Neuron (in vitro differentiated cells): ENCODE measurements at regions not wholly inside any gene's neighbourhood (a gene's known extent, or its start where the extent isn't known, plus 50 kb on each side); places are given as distances from the start of the nearest gene placed in this dataset.
"Not testable (repeated sequence)": the region's sequence is repeated elsewhere in the genome, so short reads cannot be mapped to it uniquely, and the experiment has no call there.

Experiments
- H2AFZ ChIP-seq: one replicate; pipeline ENCODE4 v1.6.1; 2013; ENCODE audit warnings: low read depth, mild to moderate bottlenecking, inconsistent platforms, low read length, moderate library complexity
- H3K27me3 ChIP-seq: one replicate; pipeline ENCODE4 v1.6.1; 2013; ENCODE audit warnings: low read length; ENCODE audit not compliant: insufficient read depth
- H3K36me3 ChIP-seq: one replicate; pipeline ENCODE4 v1.6.1; 2013; ENCODE audit warnings: low read length; ENCODE audit not compliant: insufficient read depth
- H3K4me1 ChIP-seq: one replicate; pipeline ENCODE4 v1.6.1; 2013; ENCODE audit warnings: low read length; ENCODE audit not compliant: insufficient read depth
- H3K4me3 ChIP-seq: 2 replicates; pipeline ENCODE4 v1.5.1; 2013; ENCODE audit warnings: mild to moderate bottlenecking, low read length, moderate library complexity
- H3K9me3 ChIP-seq: one replicate; pipeline ENCODE4 v1.6.1; 2013; ENCODE audit warnings: low read length

DNA sequence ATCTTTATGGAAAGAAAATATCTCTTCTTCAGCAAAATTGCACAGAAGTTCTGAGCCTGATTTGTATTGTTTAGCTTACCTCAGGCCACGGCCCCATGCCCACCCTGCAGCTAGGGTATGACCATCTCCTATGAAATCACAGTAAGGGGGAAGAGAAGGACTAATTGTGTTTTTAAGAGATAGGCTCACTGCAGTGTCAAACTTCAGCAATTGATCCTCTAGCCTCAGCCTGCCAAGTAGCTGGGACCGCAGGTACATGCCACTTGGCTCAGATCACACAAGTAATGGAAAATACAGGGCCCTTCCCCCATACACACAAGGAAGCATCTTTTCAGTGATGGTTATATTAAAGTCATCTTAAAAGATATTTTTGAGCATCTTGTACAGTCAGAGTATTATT lies 60.0 kb downstream of the DMAC1 start:
- Histone ChIP-seq H3K4me3 (no peak overlapping the region), H3K27me3 (no peaks in the 10 kb centered on the region), H3K36me3 (no peaks in the 10 kb centered on the region), H3K9me3 (no peaks in the 10 kb centered on the region), H3K4me1 (no peaks in the 10 kb centered on the region), H2AFZ (no peak overlapping the region)

DNA sequence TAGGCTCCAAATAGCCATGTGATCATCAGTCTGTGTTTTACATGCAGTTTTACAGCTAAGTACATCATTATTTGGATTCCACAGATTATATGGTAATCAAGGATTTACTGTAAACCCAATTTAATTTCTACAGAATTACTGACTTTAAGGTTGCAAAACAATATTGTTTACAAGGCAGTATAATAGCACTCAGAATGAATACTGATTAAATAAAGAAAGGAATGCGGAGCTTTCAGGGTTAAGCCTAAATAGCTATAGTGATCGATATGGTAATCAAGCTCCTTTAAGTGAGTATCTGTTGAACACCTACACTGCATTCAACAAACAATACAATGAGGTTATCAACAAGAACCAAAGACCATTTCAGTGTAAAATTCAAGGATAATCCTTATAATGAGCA lies 64.3 kb downstream of the DMAC1 start:
- no peak overlapping the region for H3K4me3 ChIP-seq
- H3K9me3 ChIP-seq, result no peaks in the 10 kb centered on the region
- H3K27me3 ChIP-seq, result no peaks in the 10 kb centered on the region
- H2AFZ ChIP-seq, result no peak overlapping the region
- H3K36me3 ChIP-seq, result no peaks in the 10 kb centered on the region
- no peaks in the 10 kb centered on the region for H3K4me1 ChIP-seq

DNA sequence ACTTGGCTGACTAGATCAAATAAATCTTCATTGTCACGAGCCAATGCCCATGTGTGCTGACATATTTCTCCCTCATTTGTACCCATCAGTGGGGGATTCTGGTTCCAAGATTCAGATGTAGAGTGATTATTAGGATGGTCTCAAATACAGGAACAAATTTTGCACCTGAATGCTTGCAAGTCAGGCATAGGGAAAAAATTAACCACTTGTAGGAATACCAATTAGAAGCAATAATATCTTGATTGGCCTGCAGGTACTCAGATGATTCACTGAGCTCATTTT lies 69.5 kb downstream of the DMAC1 start:
- Histone ChIP-seq H3K4me3 (no peak overlapping the region), H3K36me3 (no peaks in the 10 kb centered on the region), H3K27me3 (peaks cover 2% of the 10 kb centered on the region), H3K9me3 (no peaks in the 10 kb centered on the region), H2AFZ (no peak overlapping the region), H3K4me1 (no peaks in the 10 kb centered on the region)

DNA sequence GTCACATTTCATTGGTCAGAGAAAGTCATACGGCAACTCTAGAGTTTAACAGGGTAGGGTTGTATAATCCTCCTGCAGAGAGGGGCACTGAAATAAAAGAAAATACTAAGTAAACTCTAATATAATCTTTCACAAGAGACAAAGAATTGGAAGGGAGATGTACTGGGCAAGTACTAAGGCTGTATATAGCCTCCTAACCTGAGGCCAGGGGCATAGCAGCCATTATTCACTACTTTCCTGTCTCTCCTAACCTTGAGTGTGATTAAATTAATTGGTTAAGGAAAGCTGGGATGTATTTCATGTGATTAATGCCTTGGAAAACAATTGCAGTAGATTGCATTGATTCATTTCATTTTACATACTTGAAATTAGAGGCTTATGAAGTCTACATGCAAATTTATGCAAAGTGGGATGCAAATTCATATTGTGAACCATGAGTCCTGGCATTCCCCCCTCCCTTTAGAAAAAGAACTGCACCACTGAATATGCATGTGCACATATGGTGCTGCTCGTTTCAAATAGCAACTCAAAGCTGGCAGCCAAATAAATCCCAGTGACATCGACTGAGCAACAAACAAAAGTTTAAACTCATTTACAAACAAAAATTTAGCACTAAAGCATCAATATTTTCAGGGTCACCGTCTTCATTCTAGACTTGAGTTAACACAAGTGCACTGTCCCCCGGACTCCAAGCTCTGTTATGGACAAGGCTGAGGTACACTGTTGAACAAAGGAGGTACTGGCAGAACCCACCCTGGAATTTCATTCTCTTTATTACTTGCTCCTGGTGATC lies 70.0 kb downstream of the DMAC1 start:
- Histone ChIP-seq H3K4me1 (no peaks in the 10 kb centered on the region), H3K36me3 (no peaks in the 10 kb centered on the region), H3K4me3 (no peak overlapping the region), H3K27me3 (peaks cover 2% of the 10 kb centered on the region), H3K9me3 (no peaks in the 10 kb centered on the region), H2AFZ (no peak overlapping the region)

DNA sequence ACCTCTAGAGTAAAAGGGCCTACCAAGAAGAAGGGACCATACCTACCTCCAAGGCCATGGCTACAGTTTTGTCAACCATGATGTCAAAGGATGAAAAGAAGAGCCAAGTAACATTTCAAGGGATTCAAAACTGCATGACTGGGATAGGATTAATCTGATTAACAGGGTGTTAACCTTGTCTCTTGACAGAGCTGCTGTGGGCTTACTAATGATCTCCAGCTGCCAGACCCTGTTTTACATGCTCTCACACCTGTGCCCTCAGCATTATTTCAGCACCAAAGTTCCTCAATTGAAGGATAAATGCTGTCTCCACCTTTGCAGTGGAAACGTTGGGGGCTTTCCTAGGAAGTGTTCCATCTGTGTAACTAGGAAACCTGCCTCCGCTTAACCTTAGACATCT lies 78.3 kb downstream of the DMAC1 start:
- no peaks in the 10 kb centered on the region for H3K27me3 ChIP-seq
- no peaks in the 10 kb centered on the region for H3K36me3 ChIP-seq
- no peaks in the 10 kb centered on the region for H3K9me3 ChIP-seq
- H3K4me3 ChIP-seq, result no peak overlapping the region
- H3K4me1 ChIP-seq, result no peaks in the 10 kb centered on the region
- no peak overlapping the region for H2AFZ ChIP-seq

DNA sequence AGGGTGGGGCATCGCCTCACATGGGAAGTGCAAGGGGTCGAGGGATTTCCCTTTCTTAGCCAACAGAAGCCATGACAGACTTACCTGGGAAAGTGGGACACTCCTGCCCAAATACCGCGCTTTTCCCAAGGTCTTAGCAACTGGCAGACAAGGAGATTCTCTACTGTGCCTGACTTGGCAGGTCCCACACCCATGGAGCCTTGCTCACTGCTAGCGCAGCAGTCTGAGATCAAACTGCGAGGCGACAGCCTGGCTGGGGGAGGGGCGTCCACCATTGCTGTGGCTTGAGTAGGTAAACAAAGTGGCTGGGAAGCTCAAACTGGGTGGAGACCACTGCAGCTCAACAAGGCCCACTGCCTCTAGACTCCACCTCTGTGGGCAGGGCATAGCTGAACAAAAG lies 86.5 kb downstream of the DMAC1 start:
- not testable (repeated sequence) for H3K9me3 ChIP-seq, H3K36me3 ChIP-seq, H3K4me3 ChIP-seq, H3K4me1 ChIP-seq, H3K27me3 ChIP-seq, H2AFZ ChIP-seq

DNA sequence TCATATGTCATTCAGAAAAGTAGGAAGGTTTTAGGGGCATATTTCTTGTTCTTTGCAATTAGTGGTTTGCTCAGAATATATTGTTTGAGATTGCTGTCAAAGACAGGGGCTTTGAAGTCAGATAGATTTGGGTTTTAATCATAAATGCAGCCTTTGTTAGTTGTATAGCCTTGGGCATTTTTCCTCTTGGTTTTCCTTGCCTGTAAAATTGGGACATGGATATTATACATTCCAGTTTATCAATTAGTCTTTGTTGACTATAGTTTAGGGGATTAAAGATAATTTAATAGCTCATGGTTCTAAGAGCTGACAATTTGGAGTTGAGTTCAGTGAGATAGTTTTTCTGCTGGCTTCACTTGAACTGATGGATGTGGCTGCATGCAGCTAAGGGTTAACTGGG lies 88.9 kb downstream of the DMAC1 start:
- H3K27me3 ChIP-seq, result no peaks in the 10 kb centered on the region
- no peaks in the 10 kb centered on the region for H3K9me3 ChIP-seq
- peaks cover 8% of the 10 kb centered on the region for H3K4me1 ChIP-seq
- no peak overlapping the region for H3K4me3 ChIP-seq
- H3K36me3 ChIP-seq, result no peaks in the 10 kb centered on the region
- H2AFZ ChIP-seq, result no peak overlapping the region

DNA sequence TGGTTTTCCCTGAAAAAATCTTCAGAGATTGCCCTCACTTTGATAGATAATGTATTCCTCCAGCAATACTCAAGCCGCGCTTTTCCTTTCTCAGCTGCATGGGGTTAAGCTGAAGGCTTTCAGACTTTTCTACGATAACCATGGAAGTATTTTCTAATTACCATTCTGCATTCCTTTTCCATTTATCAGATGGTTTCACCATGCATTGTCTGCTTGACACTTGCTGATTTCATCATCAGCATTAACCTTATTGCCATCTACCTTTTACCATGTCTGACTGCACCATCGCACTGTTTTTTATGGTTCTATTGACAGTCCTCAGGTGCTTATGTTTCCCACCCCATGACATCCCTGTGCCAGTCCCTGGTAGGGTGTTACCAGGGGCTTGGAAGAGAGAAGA lies 91.6 kb downstream of the DMAC1 start:
- Histone ChIP-seq H3K4me3 (no peak overlapping the region), H3K4me1 (peaks cover 8% of the 10 kb centered on the region), H3K36me3 (no peaks in the 10 kb centered on the region), H2AFZ (no peak overlapping the region), H3K9me3 (no peaks in the 10 kb centered on the region), H3K27me3 (no peaks in the 10 kb centered on the region)

DNA sequence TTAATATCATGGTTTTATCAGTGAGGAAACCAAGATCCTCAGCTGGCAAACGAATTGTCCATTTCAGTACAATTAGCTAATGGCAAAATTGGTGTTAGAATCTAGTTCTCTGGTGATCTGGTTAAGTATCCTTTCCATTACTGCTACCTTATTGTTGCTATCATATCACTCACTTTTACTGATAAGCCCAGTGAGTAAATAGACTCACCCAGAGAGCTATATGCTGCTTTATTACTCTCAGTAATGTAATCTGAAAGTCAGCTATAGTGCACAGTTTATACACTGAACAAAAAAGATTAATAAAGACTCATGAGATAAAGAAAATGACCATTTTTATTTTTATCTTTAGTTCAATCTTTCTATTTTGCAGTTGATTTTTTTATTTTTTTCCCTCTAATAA lies 95.0 kb downstream of the DMAC1 start:
- H3K4me1 ChIP-seq, result peaks cover 8% of the 10 kb centered on the region
- no peak overlapping the region for H3K4me3 ChIP-seq
- no peak overlapping the region for H2AFZ ChIP-seq
- no peaks in the 10 kb centered on the region for H3K36me3 ChIP-seq
- H3K9me3 ChIP-seq, result no peaks in the 10 kb centered on the region
- H3K27me3 ChIP-seq, result no peaks in the 10 kb centered on the region

DNA sequence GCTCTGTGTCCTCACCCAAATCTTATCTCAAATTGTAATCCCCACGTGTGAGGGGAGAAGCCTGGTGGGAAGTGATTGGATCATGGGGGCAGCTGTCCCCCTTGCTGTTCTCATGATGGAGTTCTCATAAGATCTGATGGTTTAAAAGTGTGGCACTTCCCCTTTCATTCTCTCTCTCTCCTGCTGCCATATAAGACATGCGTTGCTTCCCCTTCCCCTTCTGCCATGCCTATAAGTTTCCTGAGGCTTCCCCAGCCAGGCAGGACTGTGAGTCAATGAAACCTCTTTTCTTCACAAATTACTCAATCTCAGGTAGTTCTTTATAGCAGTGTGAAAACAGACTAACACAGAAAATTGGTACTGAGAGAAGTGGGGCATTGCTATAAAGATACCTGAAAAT lies 107.7 kb downstream of the DMAC1 start:
- Histone ChIP-seq H2AFZ (no peak overlapping the region), H3K27me3 (no peaks in the 10 kb centered on the region), H3K4me1 (peaks cover 6% of the 10 kb centered on the region), H3K36me3 (no peaks in the 10 kb centered on the region), H3K4me3 (no peak overlapping the region), H3K9me3 (no peaks in the 10 kb centered on the region)

DNA sequence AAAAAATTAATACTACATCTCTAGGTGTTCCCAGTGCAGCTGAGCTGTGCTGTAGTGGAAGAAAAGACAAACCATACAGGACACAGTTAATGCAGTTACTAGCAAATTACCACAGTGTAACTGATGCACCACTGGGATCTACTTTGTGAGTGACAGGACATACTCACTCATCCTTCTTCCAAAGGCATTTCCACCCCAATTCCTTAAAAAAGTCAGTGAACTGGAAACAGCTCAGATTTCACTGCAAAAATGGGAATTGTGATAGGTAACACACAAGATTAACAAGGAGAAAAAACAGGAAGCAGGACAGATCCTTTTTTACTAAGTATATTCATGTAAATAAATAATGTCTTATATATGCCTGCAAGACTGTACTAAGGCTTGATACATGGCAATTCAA lies 109.6 kb downstream of the DMAC1 start:
- H3K4me1 ChIP-seq, result peaks cover 6% of the 10 kb centered on the region
- no peak overlapping the region for H3K4me3 ChIP-seq
- H3K9me3 ChIP-seq, result no peaks in the 10 kb centered on the region
- H3K27me3 ChIP-seq, result no peaks in the 10 kb centered on the region
- no peaks in the 10 kb centered on the region for H3K36me3 ChIP-seq
- H2AFZ ChIP-seq, result no peak overlapping the region

DNA sequence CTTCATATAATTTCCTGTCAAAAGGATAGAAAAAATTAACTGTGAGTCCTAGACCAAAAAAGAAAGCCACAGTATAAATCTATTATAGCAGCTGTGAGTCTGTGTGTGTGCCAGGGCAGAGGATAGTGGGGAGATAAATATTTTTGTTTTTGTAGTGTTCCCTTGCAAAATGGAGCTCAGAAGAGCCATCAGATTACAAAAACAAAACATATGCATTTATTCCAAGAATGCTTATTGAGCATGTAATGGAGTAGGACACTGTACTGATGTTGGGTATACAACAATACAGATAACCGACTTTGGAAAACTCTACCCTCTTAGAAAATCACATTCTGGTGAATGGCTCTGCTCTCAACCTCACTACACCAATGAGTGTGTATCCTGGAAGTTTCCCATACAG lies 111.0 kb downstream of the DMAC1 start:
- H3K27me3 ChIP-seq, result no peaks in the 10 kb centered on the region
- no peak overlapping the region for H3K4me3 ChIP-seq
- H3K36me3 ChIP-seq, result no peaks in the 10 kb centered on the region
- no peak overlapping the region for H2AFZ ChIP-seq
- no peaks in the 10 kb centered on the region for H3K9me3 ChIP-seq
- peaks cover 9% of the 10 kb centered on the region for H3K4me1 ChIP-seq

DNA sequence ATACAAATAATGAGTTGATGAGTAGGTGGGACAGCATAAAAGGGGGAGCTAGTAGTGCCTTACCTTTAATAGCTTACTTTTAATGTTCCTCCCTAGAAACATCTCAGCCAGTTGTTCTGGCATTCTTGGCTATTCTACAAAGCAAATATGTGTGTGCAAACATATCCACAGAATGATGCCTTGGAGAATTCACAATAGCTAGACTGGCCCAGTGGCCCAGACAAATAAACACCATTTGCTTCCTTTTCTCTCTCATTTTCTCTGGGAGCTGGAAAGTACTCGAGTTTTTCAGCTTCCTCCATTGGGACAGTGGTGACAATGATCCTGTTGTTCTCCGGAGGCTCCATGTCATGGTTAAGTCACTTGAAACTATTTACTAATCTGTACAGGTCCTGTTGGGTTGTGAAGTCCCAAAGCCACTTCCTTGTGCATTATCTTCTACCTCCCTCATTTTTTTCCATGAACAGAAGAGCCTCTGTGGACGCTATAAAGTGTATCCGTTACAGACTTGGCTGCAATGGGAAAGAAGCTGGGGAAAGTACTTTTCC lies 122.9 kb downstream of the DMAC1 start:
- Histone ChIP-seq H3K4me3 (no peak overlapping the region), H3K27me3 (no peaks in the 10 kb centered on the region), H3K4me1 (no peaks in the 10 kb centered on the region), H2AFZ (no peak overlapping the region), H3K36me3 (no peaks in the 10 kb centered on the region), H3K9me3 (no peaks in the 10 kb centered on the region)

DNA sequence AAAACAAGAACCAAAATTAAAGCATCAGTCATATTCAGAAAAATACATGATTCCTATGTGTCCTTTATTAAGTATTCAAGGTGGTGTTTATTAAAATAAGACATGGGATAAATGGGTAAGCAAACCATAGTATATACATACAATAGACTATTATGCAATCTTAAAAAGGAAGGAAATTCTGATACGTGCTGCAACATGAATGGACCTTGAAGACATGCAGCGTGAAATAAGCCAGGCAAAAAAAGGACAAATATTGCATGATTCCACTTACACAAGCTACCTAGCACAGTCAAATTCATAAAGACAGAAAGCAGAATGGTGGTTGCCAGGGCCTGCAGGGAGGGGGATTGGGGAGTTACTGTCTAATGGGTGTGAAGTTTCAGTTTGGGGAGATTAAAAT lies 127.7 kb downstream of the DMAC1 start:
- no peaks in the 10 kb centered on the region for H3K9me3 ChIP-seq

More for the DNA sequence above, 127.7 kb downstream of the DMAC1 start:
- Histone ChIP-seq H3K36me3 (no peaks in the 10 kb centered on the region), H3K27me3 (no peaks in the 10 kb centered on the region), H3K4me1 (no peaks in the 10 kb centered on the region), H3K4me3 (no peak overlapping the region), H2AFZ (no peak overlapping the region)
